HepG2 (cell line): ENCODE measurements at regions not wholly inside any gene's neighbourhood (a gene's known extent, or its start where the extent isn't known, plus 50 kb on each side); places are given as distances from the start of the nearest gene placed in this dataset.

Experiments used
- ATAC-seq: fragments of 200-7000 bp; cut with Tn5 transposase; 3 replicates; pipeline ENCODE4 v1.9.1; 2020; ENCODE audit warnings: mild to moderate bottlenecking, moderate library complexity
- BruUV-seq: library from RNA; stranded (reverse); fragments of 400-500 nt; replicated peaks from 2 replicates; lab custom pipeline; 2021; lab: Mats Ljungman, UMichigan
- CTCF ChIA-PET: fragments of 300-600 bp; formaldehyde crosslinking; extraction: SDS; loops from one replicate; lab custom pipeline; 2021; ENCODE audit warnings: low total read pairs, inconsistent platforms, low intra/inter-chr PET ratio; lab: Yijun Ruan, JAX
- POLR2A ChIA-PET: fragments of 350-600 bp; sonication (Branson Sonifier 250); formaldehyde crosslinking; loops from one replicate; lab custom pipeline; 2020; ENCODE audit warnings: antibody characterized with exemption, inconsistent platforms; lab: Yijun Ruan, JAX
- DNase-seq: peaks from one replicate; pipeline ENCODE4 v3.0.0-alpha.2; 2015; ENCODE audit warnings: low spot score
- FAIRE-seq: peaks from 3 replicates; lab custom pipeline; 2011; peaks lifted over from hg19 to GRCh38; lab: Jason Lieb, UNC
- H2AFZ ChIP-seq: one replicate; pipeline ENCODE4 v1.6.1; 2011; ENCODE audit warnings: low read length, inconsistent platforms
- H3K27ac ChIP-seq: fragments of 300-600 bp; 3 replicates; pipeline ENCODE4 v1.8.0; 2011; ENCODE audit warnings: mixed run types, mild to moderate bottlenecking, mixed read lengths, low read length, inconsistent platforms; ENCODE audit not compliant: insufficient read depth; ENCODE audit errors: extremely low read length
- H3K27me3 ChIP-seq, 2 experiments: fragments of 200-600 bp in 1 of 2; 2 replicates in 1 of 2; 3 replicates in 1 of 2; pipeline versions ENCODE4 v1.6.0 to v1.8.0; 2011; ENCODE audit warnings: low read length in 2 of 2, mild to moderate bottlenecking in 2 of 2, moderate library complexity in 2 of 2, inconsistent platforms in 1 of 2; ENCODE audit not compliant: insufficient read depth in 2 of 2, control insufficient read depth in 1 of 2
- H3K36me3 ChIP-seq, 2 experiments: fragments of 200-600 bp in 1 of 2; replicated peaks in 1 of 2; 2 replicates in 1 of 2; 3 replicates in 1 of 2; pipeline versions ENCODE4 v1.5.1 to v1.8.0; 2011; ENCODE audit warnings: low read length in 2 of 2, inconsistent platforms in 1 of 2; ENCODE audit not compliant: insufficient read depth in 2 of 2, control insufficient read depth in 1 of 2
- H3K4me1 ChIP-seq: 2 replicates; pipeline ENCODE4 v1.5.1; 2012; ENCODE audit warnings: low read length, inconsistent platforms; ENCODE audit not compliant: insufficient read depth
- H3K4me2 ChIP-seq: 2 replicates; pipeline ENCODE4 v1.6.0; 2011; ENCODE audit warnings: low read depth, low read length, inconsistent platforms
- H3K4me3 ChIP-seq, 3 experiments: fragments of 200-600 bp in 1 of 3; sonication (generic), shearing (Covaris generic) in 1 of 3; replicated peaks in 1 of 3; 2 replicates each; pipeline ENCODE4 v1.5.1; 2011 to 2016; ENCODE audit warnings: low read length in 3 of 3, inconsistent platforms in 2 of 3, low read depth in 2 of 3, mild to moderate bottlenecking in 2 of 3, control low read depth in 1 of 3, mixed read lengths in 1 of 3; ENCODE audit not compliant: insufficient read depth in 1 of 3
- H3K79me2 ChIP-seq: one replicate; pipeline ENCODE4 v1.6.1; 2011; ENCODE audit warnings: low read length, inconsistent platforms; ENCODE audit not compliant: insufficient read depth
- H3K9ac ChIP-seq: 2 replicates; pipeline ENCODE4 v1.6.0; 2011; ENCODE audit warnings: mild to moderate bottlenecking, low read depth, low read length, inconsistent platforms; ENCODE audit not compliant: insufficient read depth
- H3K9me3 ChIP-seq: 2 replicates; pipeline ENCODE4 v1.5.1; 2012; ENCODE audit warnings: mild to moderate bottlenecking, low read length
- H4K20me1 ChIP-seq: 2 replicates; pipeline ENCODE4 v1.6.0; 2011; ENCODE audit warnings: inconsistent platforms, mild to moderate bottlenecking, low read length, moderate library complexity; ENCODE audit not compliant: insufficient read depth
- CSRNP1 ChIP-seq: sonication (generic); formaldehyde crosslinking; IDR thresholded peaks from 2 replicates; pipeline ENCODE4 v1.8.1; 2023; ENCODE audit warnings: mild to moderate bottlenecking, missing genetic modification reagents
- GMEB2 ChIP-seq: IDR thresholded peaks from 2 replicates; pipeline ENCODE4 v1.6.1; 2016; ENCODE audit warnings: missing biosample characterization, missing genetic modification reagents, low read depth
- HIC2 ChIP-seq: sonication (generic); formaldehyde crosslinking; IDR thresholded peaks from 2 replicates; pipeline ENCODE4 v1.9.0; 2022; ENCODE audit warnings: low read depth, missing genetic modification reagents
- HNF1A ChIP-seq, 2 experiments: sonication (generic) in 1 of 2; formaldehyde crosslinking in 1 of 2; IDR thresholded peaks; 2 replicates each; pipeline versions ENCODE4 v1.4.0 to v1.6.1; 2016 to 2020; ENCODE audit warnings: borderline replicate concordance in 1 of 2, low read depth in 1 of 2, mild to moderate bottlenecking in 1 of 2, missing genetic modification reagents in 1 of 2
- HOXA9 ChIP-seq: sonication (generic); formaldehyde crosslinking; IDR thresholded peaks from 2 replicates; pipeline ENCODE4 v1.8.1; 2022; ENCODE audit warnings: missing genetic modification reagents, mild to moderate bottlenecking, moderate library complexity, borderline replicate concordance
- IKZF1 ChIP-seq: fragments of 450-650 bp; IDR thresholded peaks from 2 replicates; pipeline ENCODE4 v1.7.1; 2016
- MAX ChIP-seq: IDR thresholded peaks from 2 replicates; pipeline ENCODE4 v1.6.1; 2012; ENCODE audit warnings: inconsistent platforms
- NR2F2 ChIP-seq: IDR thresholded peaks from 2 replicates; pipeline ENCODE4 v1.6.1; 2012; ENCODE audit warnings: low read depth, inconsistent platforms, borderline replicate concordance
- PTBP1 ChIP-seq: fragments of 200-400 bp; formaldehyde crosslinking; IDR thresholded peaks from 2 replicates; pipeline ENCODE4 v1.6.1; 2018; ENCODE audit warnings: low read length, low read depth; ENCODE audit not compliant: poor library complexity, severe bottlenecking
- RFX3 ChIP-seq: IDR thresholded peaks from 2 replicates; pipeline ENCODE4 v1.6.1; 2016; ENCODE audit warnings: missing biosample characterization, missing genetic modification reagents
- STAG1 ChIP-seq: sonication (generic); formaldehyde crosslinking; IDR thresholded peaks from 2 replicates; pipeline ENCODE4 v1.4.0; 2020; ENCODE audit warnings: missing genetic modification reagents
- ZFP41 ChIP-seq: sonication (generic); formaldehyde crosslinking; IDR thresholded peaks from 2 replicates; pipeline ENCODE4 v1.4.0; 2020; ENCODE audit warnings: mild to moderate bottlenecking, missing genetic modification reagents, borderline replicate concordance
- ZNF343 ChIP-seq: sonication (generic); formaldehyde crosslinking; IDR thresholded peaks from 2 replicates; pipeline ENCODE4 v1.4.0; 2020; ENCODE audit warnings: mild to moderate bottlenecking, missing genetic modification reagents
- ZNF570 ChIP-seq: sonication (generic); formaldehyde crosslinking; IDR thresholded peaks from 2 replicates; pipeline ENCODE4 v1.4.0; 2020; ENCODE audit warnings: mild to moderate bottlenecking, missing genetic modification reagents, borderline replicate concordance
- ZNF629 ChIP-seq: sonication (generic); formaldehyde crosslinking; conservative IDR thresholded peaks from 2 replicates; pipeline ENCODE4 v1.5.0; 2020; ENCODE audit warnings: missing genetic modification reagents
- ZNF788 ChIP-seq: sonication (generic); formaldehyde crosslinking; IDR thresholded peaks from 2 replicates; pipeline ENCODE4 v1.5.0; 2020; ENCODE audit warnings: mild to moderate bottlenecking, missing genetic modification reagents, borderline replicate concordance
- WGBS: methylation state at CpG from one replicate; pipeline ENCODE4 v1.1.6; 2017; ENCODE audit warnings: low lambda C conversion rate; 5-methylcytosine and 5-hydroxymethylcytosine counted together
- in situ Hi-C: cut with HindIII; loops from 2 replicates; pipeline ENCODE4 v1.10.0; 2017; ENCODE audit warnings: low pct_unique_long_range_greater_than_20kb; ENCODE audit not compliant: extremely low pct_ligation_motif_present
- intact Hi-C: fragments of 100-400 bp; cut with micrococcal nuclease; formaldehyde crosslinking; loops from one replicate; pipeline ENCODE4 v1.10.0; 2022; ENCODE audit not compliant: unreplicated experiment

- H3K4me2 ChIP-seq: no peak overlapping the region
- intact Hi-C loops (no loop called here), in situ Hi-C loops (no loop called here)
- WGBS: 25% methylated on average over 8 of the region's 8 CpGs
- no peaks in the 10 kb centered on the region for H3K4me1 ChIP-seq
- DNase-seq (no peak), FAIRE-seq (no peak), ATAC-seq (no peak)
- peaks cover 15 to 86% of the 10 kb centered on the region in 2 experiments; a peak in 4 of 5 replicates for H3K27me3 ChIP-seq
- H3K79me2 ChIP-seq: no peaks in the 10 kb centered on the region
- no TSS peak for BruUV-seq
- H2AFZ ChIP-seq: no peak overlapping the region
- H3K27ac ChIP-seq: no peak overlapping the region
- H3K36me3 ChIP-seq: no peaks in the 10 kb centered on the region
- no peaks in the 10 kb centered on the region for H3K9me3 ChIP-seq
- CTCF ChIA-PET: no interaction called here
- H4K20me1 ChIP-seq: no peaks in the 10 kb centered on the region
- no peak overlapping the region for H3K9ac ChIP-seq
- POLR2A ChIA-PET: no interaction called here
- H3K4me3 ChIP-seq: no peak overlapping the region
- TF ChIP-seq HNF1A (IDR thresholded peaks at IDR 0.05; ENCODE audit: low read depth) (no peak), HNF1A (CRISPR knock-in tag; IDR thresholded peaks at IDR 0.05; ENCODE audit: borderline replicate concordance) (no peak), ZNF570 (no peak), STAG1 (CRISPR knock-in tag) (no peak), IKZF1 (no peak), GMEB2 (CRISPR knock-in tag) (no peak), MAX (no peak), PTBP1 (no peak), NR2F2 (no peak), ZNF788 (CRISPR knock-in tag) (no peak), ZNF343 (CRISPR knock-in tag) (no peak), CSRNP1 (CRISPR knock-in tag) (no peak), HOXA9 (CRISPR knock-in tag) (no peak), HIC2 (CRISPR knock-in tag) (no peak), RFX3 (CRISPR knock-in tag) (no peak), ZNF629 (no peak), ZFP41 (CRISPR knock-in tag) (no peak)
These were observed 208.9 kb downstream of the ASB1 start for GRCh38 chr2:238635647-238636051.
